Inflammatory macrophage (primary cell): ENCODE measurements at regions not wholly inside any gene's neighbourhood (a gene's known extent, or its start where the extent isn't known, plus 50 kb on each side); places are given as distances from the start of the nearest gene placed in this dataset.
"Not testable (repeated sequence)": the region's sequence is repeated elsewhere in the genome, so short reads cannot be mapped to it uniquely, and the experiment has no call there.

Experiments used
- DNase-seq, 2 donors: peaks; one replicate each; pipeline ENCODE4 v3.0.0-alpha.2; 2020 to 2022

DNA sequence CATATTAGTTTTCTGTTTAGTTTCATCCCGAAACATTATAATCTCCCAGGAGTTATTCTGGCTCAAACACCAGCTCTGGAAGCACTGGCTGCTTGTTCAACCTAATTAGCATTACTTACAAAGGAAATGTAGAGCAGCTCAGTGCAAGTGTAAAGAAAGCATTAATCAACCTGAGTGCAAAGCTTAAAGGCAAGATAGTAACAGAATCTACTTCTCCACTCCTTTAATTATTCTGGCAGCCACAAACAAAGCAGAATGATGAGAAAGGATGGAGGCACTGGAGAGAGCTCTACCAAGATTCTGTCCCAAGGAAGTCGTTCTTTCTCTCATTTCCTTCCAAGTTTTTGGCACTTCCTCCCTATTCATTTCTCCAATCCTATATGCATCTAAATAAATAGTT lies 1384.0 kb downstream of the ZPLD1 start:
- no peak for DNase-seq

DNA sequence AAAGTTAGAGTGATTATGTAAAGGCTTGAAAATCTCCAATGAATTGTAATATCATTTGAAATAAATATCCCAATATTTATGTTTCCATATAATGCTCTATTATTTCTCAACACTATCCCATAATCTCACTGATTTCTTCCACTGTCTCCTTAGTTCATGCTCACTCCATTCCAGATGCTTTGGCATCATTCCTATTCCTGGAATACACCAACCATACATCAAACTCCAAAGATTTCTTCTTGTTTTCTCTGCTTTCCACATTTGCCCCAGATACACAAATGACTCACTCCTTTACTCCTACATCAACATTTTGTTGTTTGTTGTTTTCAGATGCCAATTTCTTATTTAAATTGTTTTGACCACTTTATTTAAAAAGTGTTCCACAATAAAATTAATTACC lies 1390.8 kb downstream of the ZPLD1 start:
- DNase-seq: no peak

DNA sequence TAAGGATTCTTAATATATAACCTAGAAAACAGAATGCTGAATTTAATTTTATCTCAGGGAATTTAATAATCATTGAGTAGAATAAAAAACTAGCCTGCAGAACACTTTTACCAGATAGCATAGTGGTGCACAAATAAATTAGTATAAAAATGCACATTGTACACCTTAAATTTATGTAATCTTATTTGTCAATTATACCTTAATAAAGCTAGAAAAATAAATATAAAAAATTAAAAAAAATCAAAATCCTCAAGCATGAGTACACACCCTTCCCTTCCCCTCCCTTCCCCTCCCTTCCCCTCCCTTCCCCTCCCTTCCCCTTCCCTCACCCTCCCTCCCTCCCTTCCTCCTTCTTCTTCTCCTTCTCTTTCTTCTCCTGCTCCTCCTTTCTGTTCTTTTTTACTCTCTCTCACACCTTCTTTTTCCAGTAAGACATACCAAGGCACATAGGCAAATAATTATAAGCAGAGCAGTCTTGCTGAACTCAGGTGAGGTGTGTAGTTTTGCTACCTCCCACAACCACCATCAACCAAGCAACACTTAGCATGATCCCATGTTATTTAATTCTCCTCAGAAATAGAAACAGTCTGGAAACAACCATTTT lies 1395.0 kb downstream of the ZPLD1 start:
- no peak for DNase-seq

DNA sequence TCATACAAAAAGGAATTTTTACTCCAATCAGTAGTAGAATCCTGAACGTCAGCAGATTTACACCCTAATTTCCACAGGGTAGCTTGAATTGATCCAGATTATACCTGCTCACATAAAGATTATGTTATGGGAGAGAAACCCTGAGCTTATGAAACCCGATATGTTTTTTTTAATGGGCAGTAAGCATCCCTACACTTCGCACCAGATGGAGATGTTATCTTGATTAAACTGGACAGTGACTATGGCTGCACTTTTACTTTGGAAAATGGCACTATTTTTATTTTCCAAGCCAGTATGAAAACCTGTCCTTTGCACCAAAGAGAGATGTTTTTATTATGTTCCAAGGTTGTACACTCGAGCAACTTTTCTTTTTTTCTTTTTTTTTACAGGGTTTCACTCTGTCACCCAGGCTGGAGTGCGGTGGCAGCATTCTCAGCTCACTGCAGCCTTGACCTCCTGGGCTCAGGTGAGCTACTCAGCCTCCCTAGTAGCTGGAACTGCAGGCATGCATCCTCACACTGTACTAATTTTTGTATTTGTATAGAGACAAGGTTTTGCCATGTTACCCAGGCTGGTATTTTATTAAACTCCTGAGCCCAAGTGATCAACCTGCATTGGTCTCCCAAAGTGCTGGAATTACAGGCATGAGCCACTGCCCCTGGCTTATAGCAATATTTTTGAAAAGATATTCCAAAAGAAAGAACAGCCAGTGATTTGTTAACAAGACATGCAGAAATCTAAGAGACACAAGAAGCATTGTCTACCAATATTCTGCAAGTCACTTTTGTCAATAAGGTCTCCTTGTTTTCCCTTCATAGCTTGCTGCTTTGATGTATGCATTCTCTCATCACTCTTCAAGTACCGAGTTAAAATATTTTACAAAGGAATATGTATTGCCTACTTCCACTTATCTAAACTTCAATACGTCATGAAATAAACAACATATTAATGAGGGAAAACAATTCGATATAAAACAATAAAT lies 1412.6 kb downstream of the ZPLD1 start:
- DNase-seq: no peak

DNA sequence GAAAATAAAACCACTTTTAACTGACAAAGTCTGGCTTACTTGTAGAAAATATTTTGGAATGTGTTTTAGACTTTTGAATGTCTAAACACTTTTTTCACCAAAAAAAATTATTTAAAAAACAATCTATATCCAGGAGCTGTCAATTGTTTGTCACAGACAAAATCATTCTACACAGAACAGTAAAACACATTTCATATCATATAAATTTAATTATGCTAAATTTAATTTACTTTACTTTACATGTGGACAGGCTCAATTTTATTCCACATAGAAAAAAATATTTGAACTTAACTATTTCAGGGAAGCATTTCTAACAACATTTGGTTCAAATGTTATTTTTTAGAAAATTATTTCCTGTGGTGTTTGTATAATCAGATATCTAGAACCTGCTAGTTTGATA lies 1417.0 kb downstream of the ZPLD1 start:
- DNase-seq: no peak

DNA sequence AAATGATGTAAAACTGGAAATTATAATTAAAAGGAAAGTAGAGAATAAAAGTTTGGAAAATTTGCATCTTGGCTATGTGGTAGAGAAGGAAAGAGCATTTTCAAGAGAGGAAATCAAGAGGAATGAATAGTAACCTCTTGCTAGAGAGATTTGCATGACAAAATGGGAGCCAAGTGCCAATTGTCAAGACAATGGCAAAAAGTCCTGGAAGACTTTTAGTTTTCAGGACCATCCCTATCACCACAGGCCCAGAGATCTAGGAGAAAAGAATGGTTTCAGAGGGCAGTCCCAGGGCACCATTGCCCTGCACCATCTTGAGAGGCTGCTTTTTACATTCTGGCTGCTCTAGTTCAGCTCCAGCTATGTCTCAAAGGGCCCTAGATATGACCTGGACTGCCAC lies 1427.6 kb downstream of the ZPLD1 start:
- no peak for DNase-seq

DNA sequence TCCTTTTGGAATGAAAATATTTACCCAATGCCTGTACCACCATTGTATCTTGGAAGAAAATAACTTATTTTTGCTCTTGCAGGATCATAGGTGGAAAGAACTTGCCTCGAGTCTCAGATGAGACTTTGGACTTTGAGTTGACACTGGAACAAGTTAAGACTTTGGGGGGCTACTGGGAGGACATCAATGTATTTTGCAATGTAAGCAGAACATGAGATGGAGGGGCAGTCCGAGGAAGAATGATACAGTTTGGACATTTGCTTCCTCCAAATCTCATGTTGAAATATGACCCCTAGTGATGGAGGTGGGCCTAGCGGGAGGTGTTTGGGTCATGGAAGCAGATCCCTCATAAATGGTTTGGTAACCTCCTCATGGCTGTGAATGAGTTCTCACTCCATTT lies 1428.6 kb downstream of the ZPLD1 start:
- DNase-seq: no peak

DNA sequence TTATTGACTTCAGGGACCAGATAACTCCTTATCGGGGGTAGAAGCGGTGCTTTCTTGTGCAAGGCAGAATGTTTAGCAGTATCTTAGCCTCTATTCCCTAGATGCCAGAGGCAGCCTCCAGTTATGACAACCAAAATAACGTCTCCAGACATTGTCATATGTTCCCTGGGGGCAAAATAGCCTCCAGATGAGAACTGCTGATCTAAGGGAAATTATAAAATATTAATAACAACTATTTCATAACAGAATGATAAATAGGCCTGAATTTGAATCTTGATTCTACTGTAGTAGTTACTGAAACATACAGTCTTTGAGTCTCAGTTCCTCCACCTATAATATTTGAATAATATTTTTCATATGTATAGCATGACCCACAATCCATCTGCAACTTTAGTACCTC lies 1431.3 kb downstream of the ZPLD1 start:
- DNase-seq: no peak

DNA sequence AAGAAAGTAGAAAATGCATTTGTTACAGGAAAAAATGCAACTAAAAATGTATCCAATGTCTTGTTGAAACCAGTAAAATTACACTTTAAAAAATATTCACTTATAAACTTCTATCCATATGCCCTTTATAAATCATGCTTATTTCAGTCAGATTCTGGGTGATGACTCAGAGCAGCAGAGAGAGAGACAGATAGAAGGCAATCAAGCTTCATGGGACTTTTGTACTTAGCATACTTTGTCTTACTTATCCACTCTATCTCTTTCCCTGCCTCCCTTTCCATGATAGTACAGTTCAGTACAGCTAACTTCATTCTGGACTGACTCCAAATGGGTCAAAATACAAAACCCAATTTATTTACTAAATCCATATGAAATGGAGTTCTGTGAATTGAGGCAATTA lies 1438.2 kb downstream of the ZPLD1 start:
- no peak for DNase-seq

DNA sequence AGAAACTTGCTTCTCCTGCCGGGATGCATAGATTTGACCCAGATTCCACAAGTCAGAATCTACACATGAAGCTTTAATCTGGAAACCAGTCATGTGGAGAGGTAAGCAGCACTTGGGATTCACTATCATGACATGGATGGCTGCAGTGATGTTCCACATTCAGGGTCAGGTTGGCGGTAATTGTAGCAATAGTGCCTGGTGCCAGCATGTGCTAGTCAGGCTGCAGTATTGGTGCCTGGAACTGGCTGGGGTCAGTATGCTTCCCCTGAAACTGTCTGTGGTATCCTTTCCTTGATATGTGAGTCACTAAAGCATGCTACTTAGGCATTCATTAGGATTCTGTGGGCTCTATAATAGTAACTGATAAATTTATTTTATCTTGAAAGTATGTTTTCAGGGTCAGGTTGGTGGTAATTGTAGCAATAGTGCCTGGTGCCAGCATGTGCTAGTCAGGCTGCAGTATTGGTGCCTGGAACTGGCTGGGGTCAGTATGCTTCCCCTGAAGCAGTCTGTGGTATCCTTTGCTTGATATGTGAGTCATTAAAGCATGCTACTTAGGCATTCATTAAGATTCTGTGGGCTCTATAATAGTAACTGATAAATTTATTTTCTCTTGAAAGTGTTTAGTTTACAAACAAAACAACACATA lies 1439.2 kb downstream of the ZPLD1 start:
- DNase-seq: no peak

DNA sequence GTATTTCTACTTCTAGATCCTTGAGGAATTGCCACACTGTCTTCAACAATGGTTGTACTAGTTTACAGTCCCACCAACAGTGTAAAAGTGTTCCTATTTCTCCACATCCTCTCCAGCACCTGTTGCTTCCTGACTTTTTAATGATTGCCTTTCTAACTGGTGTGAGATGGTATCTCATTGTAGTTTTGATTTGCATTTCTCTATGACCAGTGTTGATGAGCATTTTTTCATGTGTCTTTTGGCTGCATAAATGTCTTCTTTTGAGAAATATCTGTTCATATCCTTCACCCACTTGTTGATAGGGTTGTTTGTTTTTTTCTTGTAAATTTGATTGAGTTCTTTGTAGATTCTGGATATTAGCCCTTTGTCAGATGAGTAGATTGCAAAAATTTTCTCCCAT lies 1447.0 kb downstream of the ZPLD1 start:
- not testable (repeated sequence) for DNase-seq

DNA sequence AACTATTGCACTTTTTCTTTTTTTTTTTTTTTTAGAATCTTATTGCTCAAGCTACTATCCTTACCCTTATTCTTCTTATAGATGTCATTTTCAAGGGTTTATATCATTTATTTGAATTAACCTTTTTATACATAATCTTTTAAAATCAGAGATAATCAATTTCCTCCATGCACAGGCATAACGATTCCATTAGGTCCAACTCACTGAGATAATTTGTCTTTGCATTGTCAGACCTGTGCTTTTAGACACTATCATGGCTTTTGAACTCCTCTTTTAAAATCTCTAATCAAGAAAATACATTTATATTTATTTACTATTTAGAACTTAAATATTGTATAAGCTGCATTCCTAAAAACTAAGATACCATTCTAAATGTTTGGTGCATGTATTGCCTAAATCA lies 1454.9 kb downstream of the ZPLD1 start:
- DNase-seq: no peak

DNA sequence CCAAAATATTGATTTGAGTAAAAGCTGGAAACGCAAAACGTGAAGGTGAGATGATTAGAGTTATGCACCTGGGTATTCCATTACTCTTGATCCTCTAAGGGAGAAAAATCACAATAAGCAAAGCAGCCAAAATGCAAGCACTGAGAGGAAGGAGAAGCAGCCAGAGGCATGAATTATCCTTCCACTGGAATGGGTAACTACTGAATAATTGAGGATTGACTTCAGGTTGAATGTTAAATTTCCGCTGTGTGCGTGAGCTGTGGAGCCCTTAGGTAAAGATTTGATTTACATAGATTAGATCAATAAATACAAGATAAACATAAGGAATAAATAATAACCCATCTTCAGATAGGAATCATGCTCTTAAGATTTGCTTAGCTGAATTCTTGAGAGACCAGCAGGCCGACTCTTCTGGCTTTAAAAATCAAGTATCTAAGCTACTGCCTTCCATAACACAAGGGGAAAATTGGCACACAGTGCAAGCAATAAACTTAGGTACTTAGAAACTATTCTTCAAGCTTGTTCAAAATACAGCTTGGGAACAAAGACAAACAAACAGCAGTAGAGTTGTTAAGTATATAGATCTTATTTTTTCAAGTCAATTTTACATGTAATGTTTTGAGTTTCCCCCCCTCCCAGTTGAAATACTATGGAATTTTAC lies 1459.5 kb downstream of the ZPLD1 start:
- no peak for DNase-seq

DNA sequence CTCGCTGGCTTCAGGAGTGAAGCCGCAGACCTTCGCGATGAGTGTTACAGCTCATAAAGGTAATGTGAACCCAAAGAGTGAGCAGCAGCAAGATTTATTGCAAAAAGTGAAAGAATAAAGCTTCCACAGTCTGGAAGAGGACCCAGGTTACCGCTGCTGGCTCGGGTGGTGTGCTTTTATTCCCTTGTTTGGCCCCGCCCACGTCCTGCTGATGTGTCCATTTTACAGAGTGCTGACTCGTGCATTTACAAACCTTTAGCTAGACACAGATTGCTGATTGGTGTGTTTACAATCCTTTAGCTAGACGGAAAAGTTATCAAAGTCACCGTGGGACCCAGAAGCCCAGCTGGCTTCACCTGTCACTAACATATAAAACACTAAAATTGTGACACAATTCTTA lies 1464.5 kb downstream of the ZPLD1 start:
- no peak for DNase-seq

DNA sequence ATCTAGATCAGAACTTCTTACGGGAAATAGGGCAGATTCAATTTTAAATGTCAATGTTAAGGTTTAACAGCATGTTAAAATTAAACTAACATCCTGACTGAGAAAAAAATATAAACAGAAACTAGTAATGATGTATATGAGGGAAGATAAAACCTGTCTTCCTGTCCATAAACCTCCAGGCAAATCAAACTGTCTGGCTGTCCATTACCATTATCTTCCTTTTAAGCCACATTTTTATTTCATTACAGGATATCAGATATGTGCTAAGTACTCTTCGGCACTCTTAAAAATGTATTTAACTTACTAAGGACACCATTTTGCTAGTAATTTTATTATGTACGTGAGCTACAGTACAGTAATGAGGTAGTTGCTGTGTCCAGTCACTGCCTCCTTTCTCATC lies 1461.7 kb upstream of the ALCAM start:
- DNase-seq: no peak

DNA sequence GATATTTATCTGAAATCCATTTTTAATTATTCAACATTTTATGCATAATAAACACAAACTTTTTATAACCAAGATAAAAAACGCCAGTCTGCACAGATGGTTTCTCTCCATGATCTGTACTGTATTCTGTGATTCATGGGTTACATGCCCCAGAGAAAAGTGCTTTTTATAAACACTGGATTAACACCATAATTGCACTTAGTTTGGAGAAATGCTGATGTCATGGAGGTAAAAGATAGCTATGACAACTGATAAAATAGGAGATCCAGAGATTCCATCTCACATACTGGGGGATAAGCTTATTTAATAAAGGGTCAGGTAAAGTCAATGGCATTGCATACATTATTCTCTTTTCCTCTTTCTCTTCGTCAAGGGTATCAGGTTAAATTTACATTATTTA lies 1460.4 kb upstream of the ALCAM start:
- no peak for DNase-seq

DNA sequence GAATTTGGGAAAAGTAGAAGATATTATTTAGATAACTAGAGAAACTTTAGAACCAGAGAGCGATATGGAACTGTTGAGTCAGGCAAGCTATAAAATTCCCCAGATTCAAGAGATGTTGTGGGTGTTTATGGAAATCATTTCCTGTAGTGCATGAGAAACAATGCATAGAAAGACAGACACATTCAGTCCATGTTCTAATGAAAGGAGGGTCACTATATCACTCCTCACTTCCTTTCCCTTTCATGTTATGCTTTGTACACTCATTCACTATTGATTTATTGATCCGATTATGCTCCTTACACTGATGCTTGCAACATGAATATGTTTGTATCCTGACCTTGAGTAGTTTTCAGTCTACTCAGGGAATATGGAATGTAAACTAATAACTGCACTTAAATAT lies 1459.9 kb upstream of the ALCAM start:
- no peak for DNase-seq

DNA sequence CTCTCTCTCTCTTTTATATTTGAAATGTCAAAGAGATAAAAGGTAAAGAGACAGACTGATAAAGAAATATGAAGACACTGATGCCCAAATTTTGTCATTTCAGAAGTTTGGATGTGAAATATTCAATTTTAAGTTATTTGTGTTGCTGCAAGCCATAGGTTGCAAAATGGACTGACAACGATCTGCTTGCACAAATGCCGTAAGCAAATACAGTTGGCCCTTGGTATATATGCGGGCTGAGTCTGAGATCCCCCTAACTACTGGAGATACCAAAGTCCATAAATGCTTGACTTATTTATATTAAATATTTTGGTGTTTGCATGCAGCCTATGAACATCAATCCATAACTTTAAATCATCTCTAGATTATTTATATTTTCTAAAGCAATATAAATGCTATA lies 1459.1 kb upstream of the ALCAM start:
- DNase-seq: no peak

DNA sequence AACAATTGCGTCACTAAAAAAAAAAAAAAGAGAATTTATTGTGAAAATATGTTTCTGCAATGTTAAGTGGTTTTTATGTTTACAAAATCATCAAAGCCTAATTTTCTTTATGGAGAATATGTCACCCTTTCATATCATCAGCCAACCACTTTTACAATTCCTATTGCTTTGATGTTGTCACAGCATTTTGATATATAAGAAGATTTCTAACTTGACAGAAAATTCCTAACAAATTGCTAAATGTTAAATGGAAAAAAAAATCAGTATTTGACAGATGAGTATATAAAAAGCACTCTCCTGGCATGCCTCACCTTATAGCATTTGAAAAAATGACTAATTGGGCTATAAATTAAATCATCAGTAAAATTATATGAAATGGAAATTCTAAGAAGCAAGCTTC lies 1457.3 kb upstream of the ALCAM start:
- no peak for DNase-seq

DNA sequence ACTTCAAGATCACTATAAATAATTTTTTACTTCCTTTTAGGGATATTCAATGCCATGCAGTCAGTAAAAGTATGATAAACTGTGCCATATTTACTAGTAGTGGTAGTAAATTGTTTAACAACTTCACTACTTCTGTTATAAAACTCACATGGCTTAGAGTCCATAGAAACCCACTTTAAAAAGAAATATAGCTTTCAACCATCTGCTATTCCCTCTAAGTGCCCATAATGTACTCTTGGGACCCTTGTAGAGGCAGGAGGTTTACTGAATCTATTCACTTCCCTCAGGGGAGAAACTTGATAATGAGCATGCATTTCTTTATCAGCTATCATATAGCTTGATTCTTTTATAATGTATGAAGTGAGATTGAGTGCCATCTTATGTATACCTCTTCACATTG lies 1448.4 kb upstream of the ALCAM start:
- DNase-seq: no peak

DNA sequence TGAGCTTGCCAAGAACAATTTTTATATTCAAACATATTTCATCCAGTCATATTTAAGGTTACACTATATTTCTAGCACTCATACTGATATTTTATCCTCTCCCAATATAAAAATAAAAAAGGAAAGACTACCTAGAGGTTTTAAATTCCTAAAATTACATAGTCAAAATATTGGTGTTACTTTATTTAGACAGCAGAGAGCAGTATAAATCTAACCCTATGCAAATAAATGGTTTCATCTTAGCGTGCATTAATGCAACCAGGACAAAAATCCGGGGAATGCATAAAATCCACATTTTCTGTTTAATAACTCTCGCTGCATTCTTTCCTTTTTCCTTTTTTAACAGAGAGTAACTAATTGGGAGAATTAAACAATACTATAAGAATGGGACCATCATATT lies 1447.4 kb upstream of the ALCAM start:
- DNase-seq: no peak

DNA sequence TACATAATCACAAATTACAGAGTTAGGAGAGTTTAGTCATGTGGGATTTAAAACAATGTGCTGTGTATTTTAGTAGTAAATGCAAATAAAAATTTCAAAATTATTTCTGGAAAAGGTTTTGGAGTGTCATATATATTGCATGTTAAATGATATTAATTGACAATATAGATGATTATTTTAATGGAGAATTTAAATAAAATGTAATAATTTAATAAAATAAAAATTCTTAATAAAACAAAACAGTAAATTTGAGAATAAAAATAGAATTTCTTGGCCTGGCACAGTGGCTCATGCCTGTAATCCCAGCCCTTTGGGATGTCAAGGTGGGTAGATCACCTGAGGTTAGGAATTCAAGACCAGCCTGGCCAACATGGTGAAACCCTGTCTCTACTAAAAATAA lies 1442.8 kb upstream of the ALCAM start:
- DNase-seq: no peak

DNA sequence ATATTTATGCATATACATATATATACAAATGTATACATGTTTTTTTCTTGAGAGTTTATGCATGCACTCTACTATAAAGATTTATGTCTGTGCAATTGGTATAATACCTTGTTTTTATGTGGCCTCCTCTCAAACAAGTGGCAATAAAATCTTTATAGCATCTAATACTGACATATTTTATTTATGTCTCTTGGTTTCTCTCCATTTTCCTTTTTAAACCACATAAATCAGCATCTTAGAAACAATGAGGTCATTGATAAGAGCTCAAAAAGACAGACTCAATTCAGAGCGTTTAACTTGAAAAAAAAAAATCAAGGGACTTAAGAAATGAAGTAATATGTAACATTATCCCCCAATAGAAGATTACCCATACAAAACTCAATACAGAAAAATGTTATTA lies 1442.2 kb upstream of the ALCAM start:
- no peak for DNase-seq
